ENCODE measurements at regions not wholly inside any gene's neighbourhood (a gene's known extent, or its start where the extent isn't known, plus 50 kb on each side); places are given as distances from the start of the nearest gene placed in this dataset.

DNA sequence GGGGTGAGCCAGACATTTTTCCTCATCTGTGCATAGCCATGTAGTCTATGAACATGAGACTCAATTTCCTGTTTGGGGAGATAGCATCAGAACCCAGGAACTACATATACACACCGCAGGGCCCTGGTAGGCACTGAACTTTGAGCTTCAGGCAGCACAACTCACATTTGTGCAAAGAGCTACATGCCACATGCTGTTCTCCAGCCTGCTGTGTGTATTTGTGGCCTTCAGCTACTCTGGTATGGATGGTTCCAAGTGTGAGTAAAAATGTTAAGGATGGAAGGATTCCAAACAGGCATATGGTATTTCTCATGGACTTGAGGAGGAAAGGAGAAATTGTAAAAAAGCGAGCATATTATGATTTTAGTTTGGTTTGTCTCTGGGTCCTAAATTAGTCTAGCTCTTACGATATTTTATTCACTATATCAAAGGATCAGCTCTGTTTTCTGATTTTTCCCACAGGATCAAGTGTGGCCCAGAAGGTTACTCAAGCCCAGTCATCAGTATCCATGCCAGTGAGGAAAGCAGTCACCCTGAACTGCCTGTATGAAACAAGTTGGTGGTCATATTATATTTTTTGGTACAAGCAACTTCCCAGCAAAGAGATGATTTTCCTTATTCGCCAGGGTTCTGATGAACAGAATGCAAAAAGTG is 422.4 kb upstream of the OR4E1 start:
- H3K79me2 ChIP-seq, result no peaks in the 10 kb centered on the region
- no peaks in the 10 kb centered on the region for H3K9me3 ChIP-seq (ENCODE audit: control insufficient read depth, low read length)
- no peak overlapping the region for H3K4me3 ChIP-seq (ENCODE audit: low read depth, low read length)
- TF ChIP-seq, protein P1, sequence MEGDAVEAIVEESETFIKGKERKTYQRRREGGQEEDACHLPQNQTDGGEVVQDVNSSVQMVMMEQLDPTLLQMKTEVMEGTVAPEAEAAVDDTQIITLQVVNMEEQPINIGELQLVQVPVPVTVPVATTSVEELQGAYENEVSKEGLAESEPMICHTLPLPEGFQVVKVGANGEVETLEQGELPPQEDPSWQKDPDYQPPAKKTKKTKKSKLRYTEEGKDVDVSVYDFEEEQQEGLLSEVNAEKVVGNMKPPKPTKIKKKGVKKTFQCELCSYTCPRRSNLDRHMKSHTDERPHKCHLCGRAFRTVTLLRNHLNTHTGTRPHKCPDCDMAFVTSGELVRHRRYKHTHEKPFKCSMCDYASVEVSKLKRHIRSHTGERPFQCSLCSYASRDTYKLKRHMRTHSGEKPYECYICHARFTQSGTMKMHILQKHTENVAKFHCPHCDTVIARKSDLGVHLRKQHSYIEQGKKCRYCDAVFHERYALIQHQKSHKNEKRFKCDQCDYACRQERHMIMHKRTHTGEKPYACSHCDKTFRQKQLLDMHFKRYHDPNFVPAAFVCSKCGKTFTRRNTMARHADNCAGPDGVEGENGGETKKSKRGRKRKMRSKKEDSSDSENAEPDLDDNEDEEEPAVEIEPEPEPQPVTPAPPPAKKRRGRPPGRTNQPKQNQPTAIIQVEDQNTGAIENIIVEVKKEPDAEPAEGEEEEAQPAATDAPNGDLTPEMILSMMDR (IDR thresholded peaks at IDR 0.05), result no peak
- no peaks in the 10 kb centered on the region for H3K27me3 ChIP-seq (ENCODE audit: control insufficient read depth, insufficient read depth, low read length)
- H3K27ac ChIP-seq, result no peak overlapping the region
- no peaks in the 10 kb centered on the region for H3K4me1 ChIP-seq
- H3K9ac ChIP-seq, result no peak overlapping the region
- H3K36me3 ChIP-seq (ENCODE audit: control insufficient read depth, insufficient read depth, low read length), result no peaks in the 10 kb centered on the region
- H3K4me2 ChIP-seq (ENCODE audit: low read length), result no peak overlapping the region
- H2AFZ ChIP-seq, result no peak overlapping the region

DNA sequence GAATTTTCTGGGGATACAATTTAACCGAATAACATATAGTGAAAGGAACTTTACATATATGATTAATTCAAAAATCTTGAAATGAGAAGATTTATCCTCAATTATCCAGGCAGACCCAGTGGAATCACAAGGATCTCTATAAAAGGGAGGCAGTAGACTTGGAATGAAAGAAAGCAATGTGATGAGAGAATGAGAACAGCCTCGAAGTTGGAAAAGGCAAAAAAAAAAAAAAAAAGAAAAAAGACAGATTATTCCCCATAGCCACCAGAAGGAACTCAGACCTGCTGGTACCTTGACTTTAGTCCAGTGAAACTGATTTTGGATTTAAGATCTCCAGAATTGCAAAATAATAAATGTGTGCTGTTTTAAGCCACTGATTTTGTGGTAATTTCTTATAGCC is 416.3 kb upstream of the OR4E1 start:
- Histone ChIP-seq H3K4me1 (no peaks in the 10 kb centered on the region), H3K9me3 (ENCODE audit: control insufficient read depth, low read length) (no peaks in the 10 kb centered on the region), H3K79me2 (no peaks in the 10 kb centered on the region), H3K9ac (no peak overlapping the region), H3K36me3 (ENCODE audit: control insufficient read depth, insufficient read depth, low read length) (no peaks in the 10 kb centered on the region), H3K4me2 (ENCODE audit: low read length) (no peak overlapping the region), H3K4me3 (ENCODE audit: low read depth, low read length) (no peak overlapping the region), H3K27me3 (ENCODE audit: control insufficient read depth, insufficient read depth, low read length) (no peaks in the 10 kb centered on the region), H2AFZ (no peak overlapping the region), H3K27ac (no peak overlapping the region)
- TF ChIP-seq, protein P1 (IDR thresholded peaks at IDR 0.05), result no peak

DNA sequence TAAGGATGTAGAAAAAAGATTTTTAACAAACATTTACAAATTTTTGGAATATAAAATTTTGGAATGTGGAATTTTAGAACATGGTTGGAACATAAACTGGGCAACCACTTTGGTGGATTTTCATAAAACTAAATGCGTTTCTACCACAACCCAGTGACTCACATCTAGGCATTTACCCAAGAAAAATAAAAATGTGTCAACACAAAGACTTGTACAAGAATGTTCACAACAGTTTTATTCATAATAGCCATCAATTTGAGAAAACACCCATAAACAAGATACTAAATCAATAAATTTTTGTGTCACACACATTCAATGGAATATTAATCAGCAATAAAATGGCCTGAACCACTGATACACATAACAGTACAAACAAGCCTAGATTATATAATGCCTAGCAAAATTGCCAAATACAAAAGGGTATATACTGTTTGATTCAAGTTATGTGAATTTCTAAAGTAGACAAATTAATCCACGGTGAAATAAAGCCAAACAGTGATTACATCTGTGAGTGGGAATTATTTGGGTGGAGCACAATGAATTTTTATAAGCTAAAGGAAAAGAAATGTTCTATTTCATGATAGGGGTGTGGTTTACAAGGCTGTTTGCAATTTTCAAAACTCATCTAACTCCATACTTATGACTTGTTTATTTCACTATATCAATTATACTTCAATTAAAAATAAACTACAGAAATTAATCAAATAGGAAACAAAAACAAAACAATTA is 415.2 kb upstream of the OR4E1 start:
- Histone ChIP-seq H3K36me3 (ENCODE audit: control insufficient read depth, insufficient read depth, low read length) (no peaks in the 10 kb centered on the region), H3K4me1 (no peaks in the 10 kb centered on the region), H2AFZ (no peak overlapping the region), H3K4me3 (ENCODE audit: low read depth, low read length) (no peak overlapping the region), H3K27ac (no peak overlapping the region), H3K9ac (no peak overlapping the region), H3K27me3 (ENCODE audit: control insufficient read depth, insufficient read depth, low read length) (no peaks in the 10 kb centered on the region), H3K79me2 (no peaks in the 10 kb centered on the region), H3K4me2 (ENCODE audit: low read length) (no peak overlapping the region), H3K9me3 (ENCODE audit: control insufficient read depth, low read length) (no peaks in the 10 kb centered on the region)
- TF ChIP-seq, protein P1 (IDR thresholded peaks at IDR 0.05), result no peak

DNA sequence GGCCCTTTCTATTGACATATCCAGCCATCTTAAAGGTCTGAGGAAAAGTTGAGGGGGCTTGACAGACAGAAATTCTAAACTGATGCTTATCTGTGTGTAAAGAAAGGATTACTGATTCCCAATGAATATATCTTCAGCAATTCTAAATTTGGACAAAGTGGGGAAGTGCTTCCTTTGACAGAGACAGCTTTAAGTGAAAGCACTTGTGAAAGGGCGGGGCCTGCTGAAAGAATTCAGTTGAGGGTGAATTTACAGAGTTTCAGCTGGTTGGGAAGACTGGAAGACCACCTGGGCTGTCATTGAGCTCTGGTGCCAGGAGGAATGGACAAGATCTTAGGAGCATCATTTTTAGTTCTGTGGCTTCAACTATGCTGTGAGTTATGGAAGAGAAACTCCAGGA is 412.5 kb upstream of the OR4E1 start:
- Histone ChIP-seq H3K9ac (no peak overlapping the region), H2AFZ (peak overlapping the region; percentile 13), H3K9me3 (ENCODE audit: control insufficient read depth, low read length) (no peaks in the 10 kb centered on the region), H3K4me2 (ENCODE audit: low read length) (no peak overlapping the region), H3K27ac (no peak overlapping the region), H3K79me2 (no peaks in the 10 kb centered on the region), H3K4me1 (no peaks in the 10 kb centered on the region), H3K27me3 (ENCODE audit: control insufficient read depth, insufficient read depth, low read length) (no peaks in the 10 kb centered on the region), H3K36me3 (ENCODE audit: control insufficient read depth, insufficient read depth, low read length) (no peaks in the 10 kb centered on the region), H3K4me3 (ENCODE audit: low read depth, low read length) (no peak overlapping the region)
- TF ChIP-seq, protein P1 (IDR thresholded peaks at IDR 0.05), result no peak
